Colon (tissue), 2 donors: ENCODE measurements at regions not wholly inside any gene's neighbourhood (a gene's known extent, or its start where the extent isn't known, plus 50 kb on each side); places are given as distances from the start of the nearest gene placed in this dataset.

Experiments used
- FAIRE-seq: peaks from 2 replicates; lab custom pipeline; 2012; peaks lifted over from hg19 to GRCh38; lab: Jason Lieb, UNC
- donor health status: control.
- donor health status: control.

DNA sequence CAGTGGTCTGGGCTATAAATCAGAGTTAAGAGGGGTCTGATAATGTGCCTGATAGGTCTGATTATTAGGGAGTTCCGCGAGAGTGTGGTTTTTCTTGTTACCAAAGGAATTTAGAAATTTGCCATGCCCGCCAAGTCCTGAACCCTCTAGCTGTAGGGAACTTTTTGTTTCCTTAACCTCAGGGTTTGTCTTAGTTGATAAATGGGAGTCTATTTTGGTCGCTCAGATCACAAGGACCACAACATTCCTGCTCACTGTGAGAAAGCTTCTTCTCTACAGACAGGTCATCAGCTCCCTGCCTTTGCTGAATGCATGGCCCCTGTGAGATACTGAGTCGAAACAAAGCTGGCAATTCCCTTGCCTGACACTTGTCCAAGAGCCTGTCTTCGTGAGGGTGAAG lies 497.8 kb downstream of the HS3ST4 start:
- no peak for FAIRE-seq

DNA sequence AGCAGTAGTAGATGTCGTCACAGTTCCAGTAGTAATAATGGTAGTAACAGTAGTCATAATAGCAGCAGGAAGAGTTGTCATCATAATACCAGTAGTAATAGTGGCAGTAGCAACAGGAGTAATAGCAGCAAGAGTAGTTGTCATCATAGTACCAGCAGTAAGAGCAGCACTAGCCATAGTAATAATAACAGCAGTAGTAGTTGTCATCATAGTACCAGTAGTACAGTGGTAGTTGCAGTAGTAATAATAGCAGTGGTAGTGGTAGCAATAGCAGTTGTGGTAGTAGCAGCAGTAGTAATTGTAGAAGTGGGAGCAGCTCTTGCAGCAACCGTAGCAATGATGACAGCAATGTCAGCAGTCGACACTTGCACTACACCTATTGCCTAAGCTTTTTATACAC lies 502.8 kb downstream of the HS3ST4 start:
- FAIRE-seq = no peak

DNA sequence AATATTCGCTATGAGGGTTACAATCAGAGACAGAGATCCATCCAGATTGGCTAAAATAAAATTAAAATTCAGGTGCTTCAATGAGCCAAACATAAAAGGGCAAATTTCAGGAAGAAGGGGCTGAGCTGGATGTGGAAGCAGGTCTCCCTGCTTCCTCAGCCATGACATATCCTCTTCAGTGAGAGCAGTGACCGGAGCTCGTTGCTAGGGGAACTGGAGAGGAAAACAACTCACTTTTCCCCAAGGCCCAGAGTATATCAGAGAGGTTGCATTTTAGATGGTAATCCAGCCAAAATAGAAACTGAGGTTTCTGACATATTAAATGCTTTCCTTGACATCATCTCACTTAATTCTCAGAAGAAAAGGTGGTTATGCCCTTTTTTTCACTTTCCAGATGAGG lies 503.5 kb downstream of the HS3ST4 start:
- FAIRE-seq = no peak

- FAIRE-seq = no peak
Observed at GRCh38 chr16:26196310-26196709, 504.6 kb downstream of the HS3ST4 start.

GRCh38 chr16:26196802-26197201 lies 505.0 kb downstream of the HS3ST4 start:
- no peak for FAIRE-seq

GRCh38 chr16:26197707-26198106 lies 505.9 kb downstream of the HS3ST4 start:
- no peak for FAIRE-seq

- no peak for FAIRE-seq
Observed at GRCh38 chr16:26198221-26198620, 506.5 kb downstream of the HS3ST4 start.

DNA sequence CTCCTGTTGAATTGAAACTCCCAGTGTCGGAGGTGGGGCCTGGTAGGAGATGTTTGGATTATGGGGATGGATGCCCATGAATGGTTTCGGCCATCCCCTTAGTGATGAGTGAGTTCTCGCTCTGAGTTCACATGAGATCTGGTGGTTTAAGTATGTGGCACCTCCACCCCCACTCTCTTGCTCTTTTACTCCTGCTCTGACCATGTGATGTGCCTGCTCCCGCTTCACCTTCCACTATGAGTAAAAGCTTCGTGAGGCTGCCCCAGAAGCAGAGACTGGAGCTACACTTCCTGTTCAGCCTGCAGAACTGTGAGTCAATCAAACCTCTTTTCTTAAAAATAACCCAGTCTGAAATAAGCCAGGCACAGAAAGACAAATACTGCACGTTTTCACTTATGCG lies 512.4 kb downstream of the HS3ST4 start:
- no peak for FAIRE-seq

GRCh38 chr16:26211542-26211941 lies 519.8 kb downstream of the HS3ST4 start:
- no peak for FAIRE-seq

DNA sequence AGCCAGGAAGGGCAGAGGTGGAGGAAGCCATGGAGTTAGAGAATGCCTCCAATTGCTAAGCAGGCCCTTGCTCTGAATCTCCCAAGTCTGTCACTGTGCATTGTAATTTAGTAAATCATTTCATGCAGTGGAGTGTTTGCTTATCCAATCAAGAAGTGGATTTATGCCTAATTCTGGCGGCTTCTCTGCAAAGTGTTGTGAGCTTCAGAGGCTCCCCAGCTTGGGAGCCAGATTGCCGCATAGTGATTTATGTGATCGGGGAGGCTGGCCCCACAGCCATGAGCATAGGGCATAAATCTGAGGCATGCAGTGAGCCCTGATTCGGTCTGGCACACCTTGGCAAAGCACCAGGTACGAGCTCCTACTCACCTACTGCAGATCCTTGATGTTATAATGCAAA lies 520.8 kb downstream of the HS3ST4 start:
- FAIRE-seq = no peak

- FAIRE-seq = no peak
Observed at GRCh38 chr16:26214581-26215174, 522.9 kb downstream of the HS3ST4 start.

DNA sequence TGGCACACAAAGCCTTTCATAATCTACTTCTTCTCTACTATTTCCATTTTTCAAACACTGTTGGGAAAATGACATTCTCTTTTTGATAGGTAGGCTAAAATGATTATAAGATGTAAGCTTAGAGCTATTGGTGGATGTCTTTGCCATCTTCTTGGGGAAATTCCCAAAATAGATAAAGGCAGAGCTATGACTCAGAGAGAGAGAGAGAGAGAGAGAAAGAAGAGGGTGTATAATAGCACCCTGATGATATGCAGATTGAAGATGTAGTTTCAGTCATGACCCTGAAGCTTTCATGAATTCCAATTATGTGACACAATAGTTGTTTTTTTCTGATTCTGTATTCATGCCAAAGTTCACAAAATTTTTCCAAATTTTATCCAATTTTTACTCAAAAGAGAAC lies 529.1 kb downstream of the HS3ST4 start:
- no peak for FAIRE-seq

DNA sequence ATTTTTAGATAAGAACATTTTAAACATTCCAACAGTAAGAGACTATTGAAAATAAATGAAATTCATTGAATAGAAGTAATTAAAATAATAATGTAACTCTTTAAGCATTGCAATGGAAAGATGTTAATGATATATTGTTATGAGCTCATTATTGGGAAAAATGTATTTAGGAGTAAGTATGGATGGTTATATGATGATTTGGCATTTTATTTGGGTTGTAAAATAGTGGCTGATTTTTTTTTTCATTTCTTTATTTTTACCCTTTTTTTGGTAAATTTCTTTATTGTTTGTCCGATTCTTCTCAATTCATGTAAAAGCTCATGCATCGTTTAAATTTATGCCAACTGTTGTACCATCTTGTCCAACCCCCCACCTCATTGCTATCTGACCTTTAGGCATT lies 539.9 kb downstream of the HS3ST4 start:
- FAIRE-seq = no peak

DNA sequence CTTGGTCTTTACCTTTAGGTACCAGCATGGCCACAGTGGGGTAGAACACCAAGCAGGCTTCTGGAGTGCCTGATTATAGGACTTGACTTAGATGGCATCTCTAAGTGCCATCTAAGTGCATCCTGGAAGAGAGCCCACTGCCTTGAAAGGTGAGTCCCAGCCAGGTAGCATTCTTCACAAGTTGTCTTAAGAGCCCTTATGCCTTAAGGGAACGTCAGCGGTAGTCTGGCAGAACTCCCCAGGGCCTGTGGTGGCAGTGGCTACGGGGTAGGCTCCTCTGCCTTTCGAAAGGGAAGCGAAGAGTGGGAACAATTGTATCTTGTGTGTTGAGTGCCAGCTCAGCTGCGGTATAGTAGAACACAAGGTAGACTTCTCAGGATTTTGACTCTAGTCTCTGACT lies 549.0 kb downstream of the HS3ST4 start:
- FAIRE-seq = no peak

DNA sequence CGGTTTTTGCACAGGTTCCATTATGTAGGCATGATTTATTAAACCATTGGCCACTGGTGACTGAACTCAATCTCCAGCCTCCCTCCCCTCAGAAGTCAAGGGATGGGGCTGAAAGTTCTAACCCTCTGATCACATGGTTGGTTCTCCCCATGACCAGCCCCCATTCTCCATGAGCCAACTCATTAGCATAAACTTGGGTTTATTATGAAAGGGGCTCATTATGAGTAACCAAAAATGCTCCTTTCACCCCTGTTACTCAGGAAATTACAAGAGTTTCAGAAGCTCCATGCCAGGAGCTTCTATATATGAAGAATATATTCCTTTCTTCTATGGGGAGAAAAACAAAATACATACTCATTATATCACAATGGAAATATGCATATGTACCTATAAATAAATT lies 555.3 kb downstream of the HS3ST4 start:
- FAIRE-seq = no peak

DNA sequence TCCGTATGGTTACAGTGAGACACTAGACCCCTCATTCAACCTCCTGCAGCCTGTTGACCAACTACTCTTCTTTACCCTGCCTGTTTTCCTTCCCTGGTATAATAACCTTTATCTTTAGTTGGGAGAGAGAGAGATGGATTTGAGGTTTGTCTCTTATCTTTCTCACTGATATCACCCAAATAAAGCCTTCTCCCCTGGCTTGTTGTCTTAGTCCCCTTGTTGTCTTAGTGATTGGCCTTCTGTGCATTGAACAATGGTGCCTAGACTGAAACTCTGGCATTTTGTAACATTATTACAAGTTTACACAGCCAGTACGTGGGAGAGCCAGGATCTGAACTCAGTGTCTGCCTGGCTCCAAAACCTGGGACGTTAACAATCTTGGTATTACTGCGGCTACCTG lies 560.8 kb downstream of the HS3ST4 start:
- FAIRE-seq = no peak

DNA sequence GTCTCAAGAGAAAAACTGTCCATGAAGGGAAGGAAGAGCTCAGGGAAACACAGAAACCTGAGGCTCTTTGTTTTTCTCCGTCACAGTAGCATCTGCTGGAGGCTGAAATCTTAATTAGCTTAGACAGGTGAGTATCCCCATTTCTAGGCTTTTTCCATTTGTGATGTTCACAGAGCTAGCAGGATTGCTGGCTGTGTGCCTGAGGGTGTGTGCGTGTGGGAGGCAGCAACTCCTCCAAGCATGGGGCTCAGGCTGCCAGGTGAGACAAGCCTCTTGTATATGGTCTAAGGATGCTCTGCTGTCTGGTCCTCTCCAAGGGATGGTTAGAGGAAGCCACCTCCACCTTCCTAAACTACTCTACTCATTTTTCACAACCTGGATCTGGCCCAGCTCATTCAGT lies 569.9 kb downstream of the HS3ST4 start:
- FAIRE-seq = no peak

DNA sequence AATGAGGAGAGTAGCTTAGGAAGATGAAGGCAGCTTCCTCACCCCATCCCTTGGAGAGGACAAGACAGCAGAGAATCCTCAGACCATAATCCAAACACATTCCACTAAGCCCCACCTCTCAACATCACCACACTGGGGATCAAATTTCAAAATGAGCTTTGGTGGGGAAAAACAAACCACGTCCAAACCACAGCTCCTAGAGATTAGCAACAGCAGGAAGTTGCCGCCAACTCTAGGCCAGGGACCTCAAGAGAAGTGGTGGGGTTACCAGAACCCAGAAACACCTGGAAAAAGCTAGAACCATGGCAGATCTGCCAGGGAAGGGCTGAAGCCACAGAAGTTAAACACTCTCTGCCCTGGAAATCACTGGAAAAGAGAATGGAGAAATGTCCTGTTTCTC lies 571.6 kb downstream of the HS3ST4 start:
- no peak for FAIRE-seq

DNA sequence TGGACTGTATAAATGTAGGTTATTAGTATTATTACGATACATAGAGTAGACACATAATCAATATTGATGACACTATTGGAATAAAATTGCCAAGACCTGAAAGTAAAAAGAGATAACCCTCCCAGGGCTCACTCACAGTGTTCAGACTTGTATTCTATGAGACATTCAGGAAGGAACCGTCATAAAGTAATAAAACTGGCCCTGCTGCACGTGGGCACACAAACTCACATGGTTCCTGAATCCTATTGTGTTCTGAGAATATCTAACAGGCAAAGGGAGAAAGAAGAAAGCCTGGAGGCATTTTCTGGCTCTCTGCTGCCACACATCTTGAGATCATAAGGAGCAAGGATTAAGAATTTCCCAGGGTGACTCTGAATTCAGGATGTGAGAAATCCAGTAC lies 575.9 kb downstream of the HS3ST4 start:
- no peak for FAIRE-seq

- FAIRE-seq = no peak
Observed at GRCh38 chr16:26269673-26270072, 577.9 kb downstream of the HS3ST4 start.

DNA sequence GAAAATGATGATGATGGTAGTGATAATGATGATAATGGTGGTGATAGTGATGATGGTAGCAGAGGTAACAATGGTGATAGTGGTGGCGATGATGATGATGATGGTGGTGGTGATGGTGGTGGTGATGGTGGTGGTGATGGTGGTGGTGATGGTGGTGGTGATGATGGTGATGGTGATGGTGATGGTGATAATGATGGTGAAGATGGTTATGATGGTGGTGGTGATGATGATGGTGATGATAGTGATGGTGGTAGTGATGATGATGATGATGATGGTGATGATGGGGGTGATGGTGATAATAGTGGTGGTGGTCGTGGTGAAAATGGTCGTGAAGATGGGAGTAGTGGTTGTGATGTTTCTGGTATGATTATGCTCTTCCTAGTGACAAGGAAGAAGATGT lies 581.8 kb downstream of the HS3ST4 start:
- FAIRE-seq = no peak

DNA sequence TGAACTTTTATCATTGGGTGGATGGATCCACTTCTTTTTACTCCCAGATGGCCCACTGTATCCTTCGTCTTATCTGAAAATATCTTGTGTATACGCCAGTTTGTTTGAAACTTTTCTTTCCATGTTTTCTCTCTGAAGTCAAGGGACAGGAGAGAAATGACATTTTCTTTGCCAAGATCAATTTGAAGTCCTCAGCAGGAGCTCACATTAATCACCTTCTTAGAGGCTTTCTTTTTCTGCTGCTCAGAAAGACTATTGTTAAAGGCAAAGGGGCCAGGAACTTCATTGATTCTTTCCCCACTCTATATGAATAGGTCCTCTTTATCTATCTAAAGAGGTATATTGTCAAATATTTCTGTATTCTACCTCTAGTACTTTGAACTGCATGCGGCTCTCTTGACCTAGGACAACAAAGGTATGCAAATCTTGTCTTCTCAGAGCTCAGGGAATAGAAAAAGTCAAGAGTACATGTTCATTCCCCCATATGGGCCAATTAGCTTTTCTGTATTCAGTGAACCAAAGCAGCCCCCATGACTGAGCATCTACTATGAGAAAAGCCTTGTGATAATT lies 583.3 kb downstream of the HS3ST4 start:
- FAIRE-seq = no peak

GRCh38 chr16:26276289-26276688 lies 584.5 kb downstream of the HS3ST4 start:
- FAIRE-seq = no peak

DNA sequence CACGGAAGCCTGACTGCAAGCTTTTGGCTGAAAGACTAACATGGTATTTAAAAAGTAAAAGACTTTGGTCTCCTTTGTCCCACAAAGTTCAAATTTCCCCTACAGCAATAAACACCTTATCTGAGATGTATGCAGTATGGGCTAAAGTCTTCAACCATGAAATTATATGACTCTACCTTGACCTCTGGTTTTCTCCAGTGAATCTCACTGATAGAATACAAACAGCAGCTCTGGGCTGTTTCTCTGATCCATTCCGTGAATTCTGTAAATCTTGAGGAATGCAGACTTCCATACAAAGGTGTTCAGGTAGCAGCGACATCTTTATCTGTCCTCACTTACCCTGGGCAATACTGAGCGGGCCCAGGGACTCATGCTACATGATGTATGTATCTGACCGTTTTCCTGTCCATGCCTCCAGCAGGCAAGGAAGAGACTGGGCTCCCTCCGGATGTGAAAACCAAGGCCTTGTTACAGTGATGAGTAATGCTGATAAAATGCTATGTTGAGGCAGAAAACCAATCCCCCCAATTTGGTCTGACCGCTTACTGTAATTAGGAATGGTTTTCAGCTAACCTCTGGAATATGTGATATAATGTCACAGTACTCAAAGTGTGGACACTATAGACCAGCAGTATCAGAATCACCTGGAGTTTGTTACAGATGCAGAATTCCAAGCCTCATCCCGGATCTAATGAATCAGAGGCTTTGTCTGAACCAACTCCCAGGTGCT lies 589.8 kb downstream of the HS3ST4 start:
- FAIRE-seq = no peak
